OCI-LY7 (cell line): ENCODE measurements at regions not wholly inside any gene's neighbourhood (a gene's known extent, or its start where the extent isn't known, plus 50 kb on each side); places are given as distances from the start of the nearest gene placed in this dataset. TPM values are rescaled to one million over a fixed set of nuclear protein-coding genes. Genes with fewer than 3 reads are reported as not detected.

Experiments used
- BruUV-seq: library from RNA; stranded (reverse); fragments of 400-500 nt; replicated peaks from 2 replicates; lab custom pipeline; 2021; lab: Mats Ljungman, UMichigan
- CTCF ChIA-PET: fragments of 300-600 bp; sonication (Branson Sonifier 250); formaldehyde crosslinking; loops from one replicate; lab custom pipeline; 2022; ENCODE audit warnings: antibody characterized with exemption; ENCODE audit not compliant: unreplicated experiment; lab: Charles Lee
- POLR2A ChIA-PET: fragments of 300-600 bp; sonication (Branson Sonifier 250); formaldehyde crosslinking; loops from one replicate; lab custom pipeline; 2022; ENCODE audit warnings: antibody characterized with exemption; lab: Charles Lee
- DNase-seq: peaks from one replicate; pipeline ENCODE4 v3.0.0-alpha.2; 2015; ENCODE audit warnings: low spot score
- H2AFZ ChIP-seq: fragments of 200-600 bp; sonication (generic), shearing (Covaris generic); 2 replicates; pipeline ENCODE4 v1.6.1; 2014; ENCODE audit warnings: mild to moderate bottlenecking, antibody characterized with exemption, low read length, moderate library complexity
- H3K27ac ChIP-seq: fragments of 200-600 bp; sonication (generic); 2 replicates; pipeline ENCODE4 v1.5.1; 2014; ENCODE audit warnings: mixed run types, low read depth, mild to moderate bottlenecking, moderate library complexity, low read length, inconsistent platforms; ENCODE audit not compliant: poor library complexity, severe bottlenecking
- H3K36me3 ChIP-seq: fragments of 200-600 bp; sonication (generic); 2 replicates; pipeline ENCODE4 v1.6.1; 2014; ENCODE audit warnings: mild to moderate bottlenecking, antibody characterized with exemption, low read length, moderate library complexity, mixed read lengths; ENCODE audit not compliant: insufficient read depth
- H3K4me1 ChIP-seq: fragments of 200-600 bp; sonication (generic); 2 replicates; pipeline ENCODE4 v1.5.1; 2014; ENCODE audit warnings: mild to moderate bottlenecking, low read length; ENCODE audit not compliant: insufficient read depth, poor library complexity, severe bottlenecking
- H3K4me2 ChIP-seq: fragments of 200-600 bp; sonication (generic); 2 replicates; pipeline ENCODE4 v1.6.1; 2014; ENCODE audit warnings: mild to moderate bottlenecking, low read length
- H3K4me3 ChIP-seq: fragments of 200-600 bp; sonication (generic); 2 replicates; pipeline ENCODE4 v1.5.1; 2014; ENCODE audit warnings: mild to moderate bottlenecking, low read depth, low read length; ENCODE audit not compliant: poor library complexity, severe bottlenecking
- H3K79me2 ChIP-seq: fragments of 200-600 bp; sonication (generic); 2 replicates; pipeline ENCODE4 v1.6.1; 2016; ENCODE audit warnings: low read depth, mild to moderate bottlenecking, low read length, moderate library complexity, mixed read lengths; ENCODE audit not compliant: insufficient read depth
- H3K9me2 ChIP-seq: fragments of 200-600 bp; sonication (generic); 2 replicates; pipeline ENCODE4 v1.6.1; 2016; ENCODE audit warnings: mild to moderate bottlenecking, low read length, mixed read lengths; ENCODE audit not compliant: insufficient read depth
- H3K9me3 ChIP-seq: fragments of 200-600 bp; sonication (generic); 2 replicates; pipeline ENCODE4 v1.6.1; 2014; ENCODE audit warnings: mild to moderate bottlenecking, mixed run types, low read length, mixed read lengths
- H4K20me1 ChIP-seq: fragments of 200-600 bp; sonication (generic); 2 replicates; pipeline ENCODE4 v1.6.1; 2014; ENCODE audit warnings: mild to moderate bottlenecking, antibody characterized with exemption, low read length, moderate library complexity, mixed read lengths; ENCODE audit not compliant: insufficient read depth
- CTCF ChIP-seq: fragments of 200-600 bp; sonication (generic); conservative IDR thresholded peaks from 2 replicates; pipeline ENCODE4 v1.5.1; 2014; ENCODE audit warnings: mild to moderate bottlenecking, antibody characterized with exemption, low read length, moderate library complexity, mixed read lengths
- EZH2phosphoT487 ChIP-seq: fragments of 200-600 bp; sonication (generic); IDR thresholded peaks from 2 replicates; pipeline ENCODE4 v1.6.1; 2018; ENCODE audit warnings: low read depth, borderline replicate concordance, mild to moderate bottlenecking, mixed run types, antibody characterized with exemption, low read length, moderate library complexity, mixed read lengths
- intact Hi-C: fragments of 100-400 bp; cut with micrococcal nuclease; formaldehyde crosslinking; loops from one replicate; pipeline ENCODE4 v1.10.0; 2022; ENCODE audit not compliant: unreplicated experiment
- small RNA-seq: library from RNA; depleted of rRNA; stranded (forward); fragments of <200 nt; gene quantifications from one replicate; pipeline ENCODE3, GENCODE V24; 2014

GRCh38 chr6:165714907-165715306 lies 51.9 kb upstream of the PDE10A start:
- POLR2A ChIA-PET = no interaction called here
- Histone ChIP-seq H4K20me1 (no peaks in the 10 kb centered on the region), H3K27ac (no peak overlapping the region), H3K79me2 (no peaks in the 10 kb centered on the region), H3K4me1 (no peaks in the 10 kb centered on the region), H3K9me3 (no peaks in the 10 kb centered on the region), H3K9me2 (no peaks in the 10 kb centered on the region), H3K4me3 (no peak overlapping the region), H3K36me3 (no peaks in the 10 kb centered on the region), H3K4me2 (no peak overlapping the region), H2AFZ (no peak overlapping the region)
- TF ChIP-seq CTCF = no peak
- no peak for TF ChIP-seq EZH2phosphoT487
- intact Hi-C loops = no loop called here
- BruUV-seq = no TSS peak
- CTCF ChIA-PET = no interaction called here
- no peak for DNase-seq

- no peak for DNase-seq
- TF ChIP-seq CTCF (no peak), EZH2phosphoT487 (no peak)
- no peak overlapping the region for H3K4me2 ChIP-seq
- no peak overlapping the region for H2AFZ ChIP-seq
- intact Hi-C loops = no loop called here
- no peaks in the 10 kb centered on the region for H3K9me2 ChIP-seq
- H3K4me1 ChIP-seq = no peaks in the 10 kb centered on the region
- BruUV-seq = no TSS peak
- H3K9me3 ChIP-seq = no peaks in the 10 kb centered on the region
- no peaks in the 10 kb centered on the region for H3K36me3 ChIP-seq
- ChIA-PET CTCF (no interaction called here), POLR2A (no interaction called here)
- H4K20me1 ChIP-seq = no peaks in the 10 kb centered on the region
- H3K4me3 ChIP-seq = no peak overlapping the region
- no peaks in the 10 kb centered on the region for H3K79me2 ChIP-seq
- H3K27ac ChIP-seq = no peak overlapping the region
Observed at GRCh38 chr6:165713845-165714466, 50.9 kb upstream of the PDE10A start.

Small RNAs in the stretch of these regions (small RNA-seq; reads per million reads assigned to genes)
- not detected for gene RNU6-730P
